Brain microvascular endothelial cell (primary cell): ENCODE measurements at regions not wholly inside any gene's neighbourhood (a gene's known extent, or its start where the extent isn't known, plus 50 kb on each side); places are given as distances from the start of the nearest gene placed in this dataset.
"Not testable (repeated sequence)": the region's sequence is repeated elsewhere in the genome, so short reads cannot be mapped to it uniquely, and the experiment has no call there.

Experiments used
- DNase-seq: peaks from one replicate; pipeline ENCODE4 v3.0.0-alpha.2; 2020
- H3K27ac ChIP-seq: fragments of 250-450 bp; sonication (Bioruptor Pico); 2 replicates; pipeline ENCODE4 v1.5.1; 2020; ENCODE audit warnings: mild to moderate bottlenecking, moderate library complexity
- H3K27me3 ChIP-seq: fragments of 250-450 bp; sonication (Bioruptor Pico); replicated peaks from 2 replicates; pipeline ENCODE4 v1.5.1; 2020; ENCODE audit warnings: mild to moderate bottlenecking
- H3K36me3 ChIP-seq: fragments of 250-450 bp; sonication (Bioruptor Pico); replicated peaks from 2 replicates; pipeline ENCODE4 v1.5.1; 2020; ENCODE audit warnings: mild to moderate bottlenecking
- H3K4me3 ChIP-seq: 2 replicates; pipeline ENCODE4 v1.5.1; 2011; ENCODE audit warnings: low read depth, mild to moderate bottlenecking, control low read depth, low read length, moderate library complexity
- CTCF ChIP-seq: IDR thresholded peaks from 2 replicates; pipeline ENCODE4 v1.5.1; 2011; ENCODE audit warnings: low read depth, mild to moderate bottlenecking, moderate library complexity, low read length, control low read depth, inconsistent platforms; ENCODE audit errors: missing control alignments
- in situ Hi-C: cut with HindIII; loops from 2 replicates; pipeline ENCODE4 v1.10.0; 2017; ENCODE audit warnings: low sequenced_read_pairs, low pct_ligation_motif_present

GRCh38 chr1:10918531-10918930, 93.9 kb upstream of the TARDBP start:
- DNase-seq: peak; percentile 59
- no peak for TF ChIP-seq CTCF
- H3K27me3 ChIP-seq: peaks cover 14% of the 10 kb centered on the region
- in situ Hi-C loops: no loop called here
- H3K36me3 ChIP-seq: no peaks in the 10 kb centered on the region
- no peak overlapping the region for H3K27ac ChIP-seq
- no peak overlapping the region for H3K4me3 ChIP-seq

DNA sequence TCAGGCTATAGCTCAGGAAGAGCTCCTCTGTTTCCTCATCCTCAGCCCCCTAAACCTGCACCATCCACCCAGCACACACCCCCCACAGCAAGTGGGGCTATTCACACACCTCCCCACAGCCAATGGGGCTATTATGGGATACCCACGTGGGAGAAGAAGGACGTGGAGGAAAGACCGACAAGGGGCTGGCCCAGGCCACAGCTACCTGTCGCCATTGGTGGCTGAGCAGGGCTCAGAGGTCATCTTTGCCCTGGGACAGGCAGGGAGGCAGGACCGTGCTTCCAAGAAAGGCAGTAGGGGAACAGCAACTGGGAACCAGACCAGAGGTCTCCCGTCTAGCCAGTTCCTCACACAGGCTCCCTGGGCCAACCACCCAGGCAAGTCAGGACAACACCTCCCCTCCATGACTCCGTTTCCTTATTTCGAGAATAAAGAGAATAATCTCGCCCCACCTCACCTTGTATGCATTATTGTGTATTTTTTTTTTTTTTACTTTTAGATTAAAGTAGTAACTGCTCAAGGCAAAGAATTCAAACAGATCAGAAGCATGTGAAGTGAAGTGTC, 92.3 kb upstream of the TARDBP start:
- TF ChIP-seq CTCF: no peak
- no peak for DNase-seq
- Histone ChIP-seq H3K27ac (no peak overlapping the region), H3K4me3 (no peak overlapping the region), H3K36me3 (no peaks in the 10 kb centered on the region), H3K27me3 (peaks cover 14% of the 10 kb centered on the region)
- in situ Hi-C loops: no loop called here

DNA sequence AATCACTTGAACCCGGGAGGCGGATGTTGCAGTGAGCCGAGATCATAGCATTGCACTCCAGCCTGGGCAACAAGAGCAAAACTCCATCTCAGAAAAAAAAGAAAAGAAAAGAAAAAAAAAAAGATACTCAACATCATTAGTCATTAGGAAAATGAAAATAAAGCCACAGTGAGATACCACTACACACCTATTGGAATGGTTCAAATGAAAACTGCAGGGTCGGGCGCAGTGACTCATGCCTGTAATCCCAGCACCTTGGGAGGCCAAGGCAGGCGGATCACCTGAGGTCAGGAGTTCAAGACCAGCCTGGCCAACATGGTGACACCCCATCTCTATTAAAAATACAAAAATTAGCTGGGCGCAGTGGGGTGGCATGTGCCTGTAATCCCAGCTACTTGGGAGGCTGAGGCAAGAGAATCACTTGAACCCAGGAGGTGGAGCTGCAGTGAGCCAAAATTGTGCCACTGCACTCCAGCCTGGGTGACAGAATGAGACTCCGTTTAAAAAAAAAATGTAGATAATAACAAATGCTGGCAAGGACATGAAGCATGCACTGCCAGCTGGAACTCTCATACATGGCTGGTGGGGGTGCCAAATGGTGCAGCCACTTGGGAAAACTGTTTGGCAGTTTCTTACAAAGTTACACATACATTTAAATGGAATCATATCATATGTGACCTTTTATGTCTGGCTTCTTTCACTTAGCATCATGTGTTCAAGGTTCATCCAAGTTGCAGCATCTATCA, 90.0 kb upstream of the TARDBP start:
- DNase-seq, H3K36me3 ChIP-seq, H3K4me3 ChIP-seq, in situ Hi-C loops, H3K27ac ChIP-seq, H3K27me3 ChIP-seq: not testable (repeated sequence)

- no peak overlapping the region for H3K27ac ChIP-seq
- TF ChIP-seq CTCF: no peak
- no peaks in the 10 kb centered on the region for H3K27me3 ChIP-seq
- H3K36me3 ChIP-seq: no peaks in the 10 kb centered on the region
- no peak overlapping the region for H3K4me3 ChIP-seq
- in situ Hi-C loops: no loop called here
- DNase-seq: no peak
Observed at GRCh38 chr1:10924030-10924429, 88.4 kb upstream of the TARDBP start.

DNA sequence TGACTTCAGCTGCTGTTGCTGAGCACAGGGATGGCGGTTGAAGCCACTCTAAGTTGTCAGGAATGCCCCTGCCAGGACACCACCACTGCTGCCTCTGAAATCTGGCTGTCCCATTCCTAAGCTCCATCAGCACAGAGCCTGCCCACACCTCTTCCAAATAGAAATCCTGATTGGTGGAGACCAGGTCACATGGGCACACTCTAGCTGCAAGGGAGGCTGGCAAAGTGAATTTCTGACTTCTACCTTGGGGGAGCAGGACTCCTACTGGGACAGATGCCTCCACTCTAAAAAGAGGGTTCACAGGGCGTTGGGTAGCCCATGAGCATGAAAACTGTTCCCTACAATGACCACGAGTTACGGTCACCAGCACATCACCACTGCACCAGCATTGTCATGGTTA, 83.8 kb upstream of the TARDBP start:
- in situ Hi-C loops: no loop called here
- TF ChIP-seq CTCF: no peak
- no peak overlapping the region for H3K27ac ChIP-seq

GRCh38 chr1:10932088-10932487, 80.4 kb upstream of the TARDBP start:
- H3K27ac ChIP-seq: no peak overlapping the region
- DNase-seq: no peak
- in situ Hi-C loops: no loop called here
- TF ChIP-seq CTCF: no peak
- no peak overlapping the region for H3K4me3 ChIP-seq
- no peaks in the 10 kb centered on the region for H3K36me3 ChIP-seq
- H3K27me3 ChIP-seq: peaks cover 7% of the 10 kb centered on the region

More for the DNA sequence above, 83.8 kb upstream of the TARDBP start:
- no peak overlapping the region for H3K4me3 ChIP-seq
- no peaks in the 10 kb centered on the region for H3K36me3 ChIP-seq
- no peaks in the 10 kb centered on the region for H3K27me3 ChIP-seq
- DNase-seq: no peak
